Testis (tissue), 2 donors: ENCODE measurements at regions not wholly inside any gene's neighbourhood (a gene's known extent, or its start where the extent isn't known, plus 50 kb on each side); places are given as distances from the start of the nearest gene placed in this dataset.

ENCODE experiments used
- CTCF ChIP-seq, 3 experiments: fragments of 450-650 bp in 2 of 3; fragments of 200-600 bp in 1 of 3; sonication (generic) in 1 of 3; IDR thresholded peaks; one replicate each; pipeline ENCODE4 v1.5.1; 2016 to 2019; ENCODE audit warnings: antibody characterized with exemption in 3 of 3, mild to moderate bottlenecking in 2 of 3, moderate library complexity in 1 of 3
- POLR2A ChIP-seq: fragments of 450-650 bp; IDR thresholded peaks from one replicate; pipeline ENCODE4 v1.6.1; 2017; ENCODE audit warnings: antibody characterized with exemption, mild to moderate bottlenecking, moderate library complexity

GRCh38 chr2:43067254-43068040 is 159.0 kb downstream of the ZFP36L2 start:
- TF ChIP-seq CTCF (IDR thresholded peaks at IDR 0.05) (no peak), POLR2A (no peak)
